ENCODE measurements at regions not wholly inside any gene's neighbourhood (a gene's known extent, or its start where the extent isn't known, plus 50 kb on each side); places are given as distances from the start of the nearest gene placed in this dataset.

DNA sequence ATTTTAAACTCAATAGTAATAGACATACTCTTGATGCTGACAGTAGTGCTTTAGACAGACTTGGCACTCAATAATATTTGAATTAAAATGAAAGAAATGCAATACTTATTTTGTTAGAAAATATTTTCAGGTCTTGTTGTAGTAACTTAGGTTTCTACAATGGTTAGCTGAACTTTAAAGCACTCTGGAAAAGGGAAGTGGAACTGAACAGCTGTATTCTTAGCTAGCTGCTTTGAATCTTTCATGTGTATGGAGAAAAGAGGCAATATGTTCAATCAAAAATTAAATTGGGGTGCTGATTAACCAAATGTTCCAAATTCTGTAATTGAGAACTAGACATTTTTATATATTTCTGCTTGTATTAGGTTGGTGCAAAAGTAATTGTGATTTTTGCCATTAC is 517.9 kb upstream of the RAG2 start (continued):
- no peak for TF ChIP-seq ZNF883 (CRISPR knock-in tag; IDR thresholded peaks at IDR 0.05; ENCODE audit: not compliant biosample characterization)
- TF ChIP-seq, protein P1, sequence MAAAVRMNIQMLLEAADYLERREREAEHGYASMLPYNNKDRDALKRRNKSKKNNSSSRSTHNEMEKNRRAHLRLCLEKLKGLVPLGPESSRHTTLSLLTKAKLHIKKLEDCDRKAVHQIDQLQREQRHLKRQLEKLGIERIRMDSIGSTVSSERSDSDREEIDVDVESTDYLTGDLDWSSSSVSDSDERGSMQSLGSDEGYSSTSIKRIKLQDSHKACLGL (CRISPR knock-in tag; IDR thresholded peaks at IDR 0.05): no peak
- no peak for TF ChIP-seq EHMT2 (IDR thresholded peaks at IDR 0.05; ENCODE audit: borderline replicate concordance, low read depth, low read length)
- no peak for TF ChIP-seq MTA1 (CRISPR knock-in tag; IDR thresholded peaks at IDR 0.05; ENCODE audit: borderline replicate concordance)
- TF ChIP-seq ZNF816 (CRISPR knock-in tag; IDR thresholded peaks at IDR 0.05; ENCODE audit: borderline replicate concordance): no peak
- TF ChIP-seq PITX1 (CRISPR knock-in tag; IDR thresholded peaks at IDR 0.05): no peak
- TF ChIP-seq, protein P2, sequence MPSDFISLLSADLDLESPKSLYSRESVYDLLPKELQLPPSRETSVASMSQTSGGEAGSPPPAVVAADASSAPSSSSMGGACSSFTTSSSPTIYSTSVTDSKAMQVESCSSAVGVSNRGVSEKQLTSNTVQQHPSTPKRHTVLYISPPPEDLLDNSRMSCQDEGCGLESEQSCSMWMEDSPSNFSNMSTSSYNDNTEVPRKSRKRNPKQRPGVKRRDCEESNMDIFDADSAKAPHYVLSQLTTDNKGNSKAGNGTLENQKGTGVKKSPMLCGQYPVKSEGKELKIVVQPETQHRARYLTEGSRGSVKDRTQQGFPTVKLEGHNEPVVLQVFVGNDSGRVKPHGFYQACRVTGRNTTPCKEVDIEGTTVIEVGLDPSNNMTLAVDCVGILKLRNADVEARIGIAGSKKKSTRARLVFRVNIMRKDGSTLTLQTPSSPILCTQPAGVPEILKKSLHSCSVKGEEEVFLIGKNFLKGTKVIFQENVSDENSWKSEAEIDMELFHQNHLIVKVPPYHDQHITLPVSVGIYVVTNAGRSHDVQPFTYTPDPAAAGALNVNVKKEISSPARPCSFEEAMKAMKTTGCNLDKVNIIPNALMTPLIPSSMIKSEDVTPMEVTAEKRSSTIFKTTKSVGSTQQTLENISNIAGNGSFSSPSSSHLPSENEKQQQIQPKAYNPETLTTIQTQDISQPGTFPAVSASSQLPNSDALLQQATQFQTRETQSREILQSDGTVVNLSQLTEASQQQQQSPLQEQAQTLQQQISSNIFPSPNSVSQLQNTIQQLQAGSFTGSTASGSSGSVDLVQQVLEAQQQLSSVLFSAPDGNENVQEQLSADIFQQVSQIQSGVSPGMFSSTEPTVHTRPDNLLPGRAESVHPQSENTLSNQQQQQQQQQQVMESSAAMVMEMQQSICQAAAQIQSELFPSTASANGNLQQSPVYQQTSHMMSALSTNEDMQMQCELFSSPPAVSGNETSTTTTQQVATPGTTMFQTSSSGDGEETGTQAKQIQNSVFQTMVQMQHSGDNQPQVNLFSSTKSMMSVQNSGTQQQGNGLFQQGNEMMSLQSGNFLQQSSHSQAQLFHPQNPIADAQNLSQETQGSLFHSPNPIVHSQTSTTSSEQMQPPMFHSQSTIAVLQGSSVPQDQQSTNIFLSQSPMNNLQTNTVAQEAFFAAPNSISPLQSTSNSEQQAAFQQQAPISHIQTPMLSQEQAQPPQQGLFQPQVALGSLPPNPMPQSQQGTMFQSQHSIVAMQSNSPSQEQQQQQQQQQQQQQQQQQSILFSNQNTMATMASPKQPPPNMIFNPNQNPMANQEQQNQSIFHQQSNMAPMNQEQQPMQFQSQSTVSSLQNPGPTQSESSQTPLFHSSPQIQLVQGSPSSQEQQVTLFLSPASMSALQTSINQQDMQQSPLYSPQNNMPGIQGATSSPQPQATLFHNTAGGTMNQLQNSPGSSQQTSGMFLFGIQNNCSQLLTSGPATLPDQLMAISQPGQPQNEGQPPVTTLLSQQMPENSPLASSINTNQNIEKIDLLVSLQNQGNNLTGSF (CRISPR knock-in tag; IDR thresholded peaks at IDR 0.05): no peak
- TF ChIP-seq ZNF138 (CRISPR knock-in tag; IDR thresholded peaks at IDR 0.05; ENCODE audit: low read depth): no peak
- TF ChIP-seq RERE (CRISPR knock-in tag; IDR thresholded peaks at IDR 0.05; ENCODE audit: low read depth): no peak
- TF ChIP-seq NCOR1 (IDR thresholded peaks at IDR 0.05; ENCODE audit: borderline replicate concordance, low read length): no peak
- TF ChIP-seq, protein P3, sequence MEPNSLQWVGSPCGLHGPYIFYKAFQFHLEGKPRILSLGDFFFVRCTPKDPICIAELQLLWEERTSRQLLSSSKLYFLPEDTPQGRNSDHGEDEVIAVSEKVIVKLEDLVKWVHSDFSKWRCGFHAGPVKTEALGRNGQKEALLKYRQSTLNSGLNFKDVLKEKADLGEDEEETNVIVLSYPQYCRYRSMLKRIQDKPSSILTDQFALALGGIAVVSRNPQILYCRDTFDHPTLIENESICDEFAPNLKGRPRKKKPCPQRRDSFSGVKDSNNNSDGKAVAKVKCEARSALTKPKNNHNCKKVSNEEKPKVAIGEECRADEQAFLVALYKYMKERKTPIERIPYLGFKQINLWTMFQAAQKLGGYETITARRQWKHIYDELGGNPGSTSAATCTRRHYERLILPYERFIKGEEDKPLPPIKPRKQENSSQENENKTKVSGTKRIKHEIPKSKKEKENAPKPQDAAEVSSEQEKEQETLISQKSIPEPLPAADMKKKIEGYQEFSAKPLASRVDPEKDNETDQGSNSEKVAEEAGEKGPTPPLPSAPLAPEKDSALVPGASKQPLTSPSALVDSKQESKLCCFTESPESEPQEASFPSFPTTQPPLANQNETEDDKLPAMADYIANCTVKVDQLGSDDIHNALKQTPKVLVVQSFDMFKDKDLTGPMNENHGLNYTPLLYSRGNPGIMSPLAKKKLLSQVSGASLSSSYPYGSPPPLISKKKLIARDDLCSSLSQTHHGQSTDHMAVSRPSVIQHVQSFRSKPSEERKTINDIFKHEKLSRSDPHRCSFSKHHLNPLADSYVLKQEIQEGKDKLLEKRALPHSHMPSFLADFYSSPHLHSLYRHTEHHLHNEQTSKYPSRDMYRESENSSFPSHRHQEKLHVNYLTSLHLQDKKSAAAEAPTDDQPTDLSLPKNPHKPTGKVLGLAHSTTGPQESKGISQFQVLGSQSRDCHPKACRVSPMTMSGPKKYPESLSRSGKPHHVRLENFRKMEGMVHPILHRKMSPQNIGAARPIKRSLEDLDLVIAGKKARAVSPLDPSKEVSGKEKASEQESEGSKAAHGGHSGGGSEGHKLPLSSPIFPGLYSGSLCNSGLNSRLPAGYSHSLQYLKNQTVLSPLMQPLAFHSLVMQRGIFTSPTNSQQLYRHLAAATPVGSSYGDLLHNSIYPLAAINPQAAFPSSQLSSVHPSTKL (CRISPR knock-in tag; IDR thresholded peaks at IDR 0.05): no peak
- no peak for TF ChIP-seq ETV6 (CRISPR knock-in tag; conservative IDR thresholded peaks at IDR 0.05)

All from HepG2 (cell line).